22Rv1 (cell line): ENCODE measurements at regions not wholly inside any gene's neighbourhood (a gene's known extent, or its start where the extent isn't known, plus 50 kb on each side); places are given as distances from the start of the nearest gene placed in this dataset.

Source experiments
- ZFX ChIP-seq: fragments of 450-650 bp; IDR thresholded peaks from 2 replicates; pipeline ENCODE4 v1.6.1; 2017; ENCODE audit warnings: antibody characterized with exemption, borderline replicate concordance
- TF ChIP-seq, protein P1 (sequence below): fragments of 450-650 bp; IDR thresholded peaks from 2 replicates; pipeline ENCODE4 v1.5.1; 2017; ENCODE audit warnings: mild to moderate bottlenecking

- TF ChIP-seq, protein P1, sequence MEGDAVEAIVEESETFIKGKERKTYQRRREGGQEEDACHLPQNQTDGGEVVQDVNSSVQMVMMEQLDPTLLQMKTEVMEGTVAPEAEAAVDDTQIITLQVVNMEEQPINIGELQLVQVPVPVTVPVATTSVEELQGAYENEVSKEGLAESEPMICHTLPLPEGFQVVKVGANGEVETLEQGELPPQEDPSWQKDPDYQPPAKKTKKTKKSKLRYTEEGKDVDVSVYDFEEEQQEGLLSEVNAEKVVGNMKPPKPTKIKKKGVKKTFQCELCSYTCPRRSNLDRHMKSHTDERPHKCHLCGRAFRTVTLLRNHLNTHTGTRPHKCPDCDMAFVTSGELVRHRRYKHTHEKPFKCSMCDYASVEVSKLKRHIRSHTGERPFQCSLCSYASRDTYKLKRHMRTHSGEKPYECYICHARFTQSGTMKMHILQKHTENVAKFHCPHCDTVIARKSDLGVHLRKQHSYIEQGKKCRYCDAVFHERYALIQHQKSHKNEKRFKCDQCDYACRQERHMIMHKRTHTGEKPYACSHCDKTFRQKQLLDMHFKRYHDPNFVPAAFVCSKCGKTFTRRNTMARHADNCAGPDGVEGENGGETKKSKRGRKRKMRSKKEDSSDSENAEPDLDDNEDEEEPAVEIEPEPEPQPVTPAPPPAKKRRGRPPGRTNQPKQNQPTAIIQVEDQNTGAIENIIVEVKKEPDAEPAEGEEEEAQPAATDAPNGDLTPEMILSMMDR = no peak
- TF ChIP-seq ZFX = no peak
These were observed 141.6 kb upstream of the FOXB1 start for GRCh38 chr15:59862191-59863155.
